Right hindlimb (tissue), 1 donor: ENCODE measurements at regions not wholly inside any gene's neighbourhood (a gene's known extent, or its start where the extent isn't known, plus 50 kb on each side); places are given as distances from the start of the nearest gene placed in this dataset.
A peak's percentile ranks its signal among the peaks of the same experiment; 100 is the strongest.
"Not testable (repeated sequence)": the region's sequence is repeated elsewhere in the genome, so short reads cannot be mapped to it uniquely, and the experiment has no call there.

Experiments used
- DNase-seq: peaks from one replicate; pipeline ENCODE4 v3.0.0-alpha.2; 2018

- DNase-seq, result no peak
These were observed 540.0 kb upstream of the CNTNAP5 start for GRCh38 chr2:123485056-123485455.

GRCh38 chr2:123493687-123494086, 531.4 kb upstream of the CNTNAP5 start:
- no peak for DNase-seq

- no peak for DNase-seq
These were observed 529.8 kb upstream of the CNTNAP5 start for GRCh38 chr2:123495241-123495640.

GRCh38 chr2:123500346-123500745, 524.7 kb upstream of the CNTNAP5 start:
- DNase-seq, result no peak

- DNase-seq, result no peak
These were observed 524.1 kb upstream of the CNTNAP5 start for GRCh38 chr2:123500988-123501387.

- DNase-seq, result no peak
These were observed 522.2 kb upstream of the CNTNAP5 start for GRCh38 chr2:123502931-123503330.

- no peak for DNase-seq
These were observed 512.5 kb upstream of the CNTNAP5 start for GRCh38 chr2:123512547-123512946.

- no peak for DNase-seq
These were observed 511.7 kb upstream of the CNTNAP5 start for GRCh38 chr2:123513351-123513750.

- no peak for DNase-seq
These were observed 510.4 kb upstream of the CNTNAP5 start for GRCh38 chr2:123514613-123515207.

- peak; percentile 24 for DNase-seq
These were observed 506.7 kb upstream of the CNTNAP5 start for GRCh38 chr2:123518367-123518766.

- DNase-seq, result no peak
These were observed 503.2 kb upstream of the CNTNAP5 start for GRCh38 chr2:123521854-123522253.

GRCh38 chr2:123522498-123522897, 502.6 kb upstream of the CNTNAP5 start:
- not testable (repeated sequence) for DNase-seq

- DNase-seq, result peak; percentile 13
These were observed 495.9 kb upstream of the CNTNAP5 start for GRCh38 chr2:123528996-123529707.

- DNase-seq, result peak; percentile 18
These were observed 495.1 kb upstream of the CNTNAP5 start for GRCh38 chr2:123530004-123530403.

GRCh38 chr2:123532126-123532525, 493.0 kb upstream of the CNTNAP5 start:
- no peak for DNase-seq

- no peak for DNase-seq
These were observed 492.1 kb upstream of the CNTNAP5 start for GRCh38 chr2:123532994-123533393.

GRCh38 chr2:123540291-123540690, 484.8 kb upstream of the CNTNAP5 start:
- no peak for DNase-seq

- DNase-seq, result no peak
These were observed 478.7 kb upstream of the CNTNAP5 start for GRCh38 chr2:123546353-123546752.

- DNase-seq, result no peak
These were observed 461.6 kb upstream of the CNTNAP5 start for GRCh38 chr2:123563515-123563914.

GRCh38 chr2:123566291-123566946, 458.7 kb upstream of the CNTNAP5 start:
- DNase-seq, result no peak

GRCh38 chr2:123578016-123578415, 447.1 kb upstream of the CNTNAP5 start:
- no peak for DNase-seq

GRCh38 chr2:123596621-123597020, 428.5 kb upstream of the CNTNAP5 start:
- no peak for DNase-seq

- no peak for DNase-seq
These were observed 427.1 kb upstream of the CNTNAP5 start for GRCh38 chr2:123597988-123598387.

- DNase-seq, result no peak
These were observed 418.5 kb upstream of the CNTNAP5 start for GRCh38 chr2:123606631-123607030.
